GM19239 (cell line): ENCODE measurements at regions not wholly inside any gene's neighbourhood (a gene's known extent, or its start where the extent isn't known, plus 50 kb on each side); places are given as distances from the start of the nearest gene placed in this dataset.

Experiments
- DNase-seq: peaks from one replicate; pipeline ENCODE4 v3.0.0; 2011; ENCODE audit warnings: low spot score; ENCODE audit not compliant: insufficient read length
- FAIRE-seq: peaks from 2 replicates; lab custom pipeline; 2011; peaks lifted over from hg19 to GRCh38; lab: Jason Lieb, UNC

DNA sequence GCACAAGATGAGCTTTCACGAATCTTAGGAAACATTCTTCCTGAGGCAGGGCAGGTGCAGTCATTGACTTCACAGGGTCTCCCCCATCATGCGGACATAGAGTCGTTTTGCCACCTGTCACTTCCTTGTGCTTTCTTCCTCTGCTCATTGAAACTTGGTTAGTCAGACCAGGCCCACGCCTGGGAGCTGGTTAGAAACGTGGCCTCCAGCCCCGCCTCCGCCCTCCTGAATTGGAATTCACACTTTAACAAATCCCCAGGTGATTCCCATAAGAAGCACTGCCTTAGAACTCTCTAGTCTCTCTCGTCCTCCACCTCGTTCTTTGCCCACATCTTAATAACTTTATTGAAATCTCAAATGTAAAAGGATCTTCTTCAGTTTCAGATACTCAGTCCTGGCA lies 265.5 kb upstream of the FZD8 start:
- DNase-seq (no peak), FAIRE-seq (no peak)

DNA sequence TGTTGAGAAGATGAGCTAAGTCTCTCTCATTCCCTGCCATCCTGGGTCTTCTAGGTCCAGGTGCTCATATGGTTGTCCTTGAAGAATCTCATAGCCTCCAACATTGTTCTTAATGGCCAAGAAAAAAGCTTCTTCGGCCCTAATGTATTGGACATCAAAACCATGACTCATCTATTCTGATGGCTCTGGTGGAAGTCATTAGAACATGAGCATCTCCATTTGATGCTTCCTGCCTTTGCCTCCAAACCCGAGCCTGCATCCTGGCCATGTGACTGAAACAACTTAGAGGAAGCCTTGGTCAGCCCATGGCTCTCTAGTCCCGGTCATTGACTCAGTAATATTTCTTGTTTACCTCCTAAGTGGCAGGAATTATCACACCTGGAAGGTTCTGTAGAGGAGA lies 264.1 kb upstream of the FZD8 start:
- DNase-seq (no peak), FAIRE-seq (no peak)

DNA sequence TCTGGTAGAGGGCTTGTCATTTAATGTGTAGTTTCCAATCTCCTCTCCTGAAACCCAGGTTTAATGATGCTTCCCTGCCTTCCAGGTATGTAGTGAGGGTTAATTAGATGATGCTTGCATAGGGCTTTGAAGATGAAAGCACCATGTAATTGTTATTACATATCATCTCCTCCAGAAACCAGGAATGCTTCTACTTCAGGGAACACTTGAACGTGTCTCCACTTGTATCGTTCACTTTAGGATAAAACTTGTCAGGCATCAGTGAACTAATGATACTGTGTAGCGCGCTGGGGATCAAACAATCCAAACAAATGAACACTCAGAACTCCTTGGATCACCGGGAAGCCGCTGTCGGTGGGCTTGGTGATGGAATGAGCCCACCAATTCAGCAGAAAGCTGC lies 260.9 kb upstream of the FZD8 start:
- DNase-seq: no peak
- no peak for FAIRE-seq

DNA sequence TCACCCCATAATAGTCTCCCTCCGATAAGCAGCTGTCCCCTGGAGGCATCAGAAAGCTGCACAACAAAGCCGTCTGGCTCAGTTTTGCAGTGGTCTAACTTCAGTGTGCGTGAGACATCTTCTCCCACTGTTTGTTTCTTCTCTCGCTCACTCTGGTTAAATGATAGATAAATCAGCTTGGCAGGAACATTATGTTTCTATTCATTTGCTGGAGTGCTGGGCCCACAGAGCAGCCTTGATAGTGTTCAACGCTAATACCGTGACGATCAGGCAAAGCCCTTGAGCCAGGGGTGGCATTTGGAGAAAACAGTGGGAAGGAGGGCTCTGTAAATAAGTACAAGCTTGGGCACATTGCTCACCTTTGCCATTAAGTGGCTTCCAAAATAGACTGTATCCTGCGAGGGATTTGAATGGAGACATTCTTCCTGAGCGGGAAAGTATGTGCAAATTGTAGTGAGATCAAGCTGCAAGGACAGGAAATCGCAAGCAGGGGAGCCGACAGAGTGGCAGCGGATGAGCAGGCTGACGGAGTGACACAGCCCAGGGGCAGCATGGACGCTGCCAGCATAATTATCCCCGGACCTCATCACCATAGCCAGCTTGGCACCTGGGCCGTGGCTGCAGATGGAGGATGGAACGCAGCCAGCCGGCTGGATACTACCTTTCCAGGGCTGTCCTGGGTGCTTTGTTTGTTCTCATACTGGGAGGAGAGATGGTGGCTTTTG lies 256.8 kb upstream of the FZD8 start:
- FAIRE-seq (no peak), DNase-seq (no peak)

DNA sequence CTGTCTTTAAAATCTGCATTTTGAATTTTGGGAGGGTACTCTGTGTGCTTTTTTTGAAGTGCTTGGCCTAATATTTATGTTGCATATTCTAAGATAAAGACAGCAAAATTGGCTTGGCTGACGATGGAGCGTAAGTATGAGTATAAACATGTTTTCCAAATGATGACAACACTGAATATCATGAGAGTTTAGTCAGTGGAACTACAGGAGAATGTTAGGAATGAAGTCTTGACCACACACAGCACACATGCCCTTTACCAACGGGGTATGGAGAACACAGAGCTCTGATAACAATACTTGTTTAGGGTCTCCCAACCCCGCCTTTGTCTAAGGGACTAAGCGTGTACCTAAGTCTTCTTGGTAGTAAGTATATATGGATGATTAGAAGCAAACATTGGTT lies 253.9 kb upstream of the FZD8 start:
- FAIRE-seq (no peak), DNase-seq (no peak)

DNA sequence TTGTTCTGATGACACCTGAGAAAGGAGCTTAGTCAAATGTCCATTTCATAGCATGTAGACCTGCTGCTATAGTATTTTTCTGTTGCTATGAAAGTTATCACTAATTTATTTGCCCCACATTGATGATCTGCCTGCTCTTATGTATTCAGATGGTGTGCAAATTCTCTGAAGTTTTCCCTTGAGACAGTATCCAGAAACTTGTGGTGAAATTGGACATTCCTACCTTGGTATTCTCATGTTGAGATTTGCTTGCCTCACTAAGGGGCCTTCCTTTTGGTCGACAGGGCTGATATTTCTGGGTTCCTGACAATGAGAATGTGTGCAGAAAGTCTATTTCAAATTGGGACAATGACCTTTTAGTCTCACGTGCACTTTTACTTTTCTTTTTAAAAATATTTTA lies 253.2 kb upstream of the FZD8 start:
- FAIRE-seq (no peak), DNase-seq (no peak)

DNA sequence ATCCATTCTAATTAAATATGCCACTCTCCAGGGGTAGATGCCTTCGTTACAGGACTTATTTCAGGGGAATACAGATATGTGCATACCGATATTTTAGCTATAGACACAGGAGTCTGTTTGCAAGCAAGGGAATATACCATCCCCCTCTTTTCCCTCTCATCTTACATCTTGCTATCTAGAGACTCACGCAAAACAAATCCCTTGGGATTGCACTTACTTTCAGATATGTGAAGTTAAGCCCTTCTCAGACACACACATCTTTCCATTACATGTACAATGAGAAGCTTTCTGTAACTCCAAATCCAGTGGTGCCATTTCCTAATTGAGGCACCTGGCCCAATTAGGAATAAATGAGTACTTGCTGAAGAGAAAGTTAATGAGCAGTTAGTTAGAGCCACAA lies 250.4 kb upstream of the FZD8 start:
- DNase-seq (no peak), FAIRE-seq (no peak)

DNA sequence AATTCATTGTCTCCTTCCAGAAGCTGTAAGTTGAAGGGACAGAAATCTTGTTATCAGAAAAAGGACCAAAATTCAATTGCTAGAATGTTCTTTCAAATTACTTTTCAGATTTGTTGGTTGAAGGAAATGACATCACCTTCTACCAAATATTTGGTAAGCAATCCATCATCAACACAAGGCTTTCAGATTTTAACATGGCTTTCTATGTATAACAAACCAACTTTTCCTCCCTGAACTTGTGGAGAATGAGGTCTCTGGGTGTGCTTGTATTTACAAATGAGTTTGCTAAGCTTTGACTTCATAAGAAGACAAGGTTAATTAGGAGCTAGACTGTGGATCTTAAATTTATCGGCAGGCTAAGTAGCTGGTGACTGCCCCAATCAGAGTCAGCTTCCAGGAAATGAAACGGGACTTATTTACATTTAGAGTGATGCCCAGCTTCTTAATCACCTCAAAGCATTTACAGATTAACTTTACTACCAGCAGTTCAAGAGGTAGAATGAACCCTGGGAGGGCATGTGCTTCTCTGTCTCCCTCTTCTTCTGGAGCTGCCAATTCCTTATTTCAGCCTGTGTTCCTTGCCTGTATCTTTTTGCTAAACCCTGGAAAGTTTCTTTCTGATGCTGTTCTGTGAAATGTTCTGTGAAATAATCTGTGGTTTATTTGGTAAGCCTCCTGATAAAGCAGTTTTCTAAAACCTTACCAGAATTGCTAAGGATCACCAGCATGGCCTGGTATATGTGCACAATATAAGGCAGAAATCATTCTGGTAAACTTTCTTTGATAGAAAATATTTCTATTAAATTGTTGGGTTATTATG lies 248.8 kb upstream of the FZD8 start:
- DNase-seq: no peak
- FAIRE-seq: no peak

DNA sequence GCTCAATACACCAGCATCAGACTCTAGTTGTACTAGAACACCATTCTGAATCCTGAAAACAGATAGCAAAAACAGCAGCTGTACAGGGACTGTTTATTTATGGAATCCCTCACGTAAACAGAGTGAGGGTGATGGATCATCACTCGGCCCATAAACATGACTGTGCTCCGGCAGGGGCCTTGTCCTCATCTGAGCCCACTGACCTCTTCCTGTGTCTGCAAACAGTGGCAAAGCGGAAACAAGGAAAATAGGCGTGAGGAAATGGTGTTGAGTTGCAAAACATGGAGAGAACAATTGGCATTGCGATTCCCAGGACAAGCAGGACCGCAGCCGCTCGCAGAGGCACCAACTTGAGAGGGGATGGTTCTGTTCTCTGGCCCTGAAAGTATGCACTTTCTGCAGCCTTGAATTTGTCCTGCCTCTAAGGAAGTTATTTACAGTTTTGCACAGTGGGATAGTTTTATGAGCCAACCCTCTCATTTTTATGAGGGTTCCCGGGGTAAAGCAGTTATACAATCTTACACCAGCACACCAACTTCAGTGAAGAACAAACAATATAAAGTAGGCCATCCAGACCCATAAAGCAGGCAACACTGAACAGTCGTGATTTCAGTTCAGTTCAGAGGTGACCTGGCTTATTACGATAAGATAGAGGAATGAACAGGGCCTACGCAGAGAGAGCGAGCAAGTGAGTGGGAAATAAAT lies 248.0 kb upstream of the FZD8 start:
- FAIRE-seq (no peak), DNase-seq (no peak)

DNA sequence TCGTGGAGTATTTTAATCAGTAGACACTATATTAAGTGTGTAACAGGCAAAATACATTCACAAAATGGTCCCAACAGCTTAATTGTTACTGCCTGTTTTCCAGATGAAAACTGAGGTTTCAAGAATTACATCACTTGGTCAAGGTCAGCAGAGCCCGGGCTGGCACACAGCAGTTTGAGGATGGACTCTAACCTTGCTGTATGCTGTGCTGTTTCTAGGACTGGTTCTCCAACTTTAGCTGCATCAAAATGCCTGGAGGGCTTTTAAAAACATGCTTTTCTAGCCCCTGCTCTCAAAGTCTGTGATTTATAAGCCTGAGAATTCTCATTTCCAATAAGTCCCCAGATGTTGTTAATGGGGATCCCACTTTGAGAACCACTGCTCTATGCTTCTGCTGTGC lies 247.1 kb upstream of the FZD8 start:
- DNase-seq (no peak), FAIRE-seq (no peak)

DNA sequence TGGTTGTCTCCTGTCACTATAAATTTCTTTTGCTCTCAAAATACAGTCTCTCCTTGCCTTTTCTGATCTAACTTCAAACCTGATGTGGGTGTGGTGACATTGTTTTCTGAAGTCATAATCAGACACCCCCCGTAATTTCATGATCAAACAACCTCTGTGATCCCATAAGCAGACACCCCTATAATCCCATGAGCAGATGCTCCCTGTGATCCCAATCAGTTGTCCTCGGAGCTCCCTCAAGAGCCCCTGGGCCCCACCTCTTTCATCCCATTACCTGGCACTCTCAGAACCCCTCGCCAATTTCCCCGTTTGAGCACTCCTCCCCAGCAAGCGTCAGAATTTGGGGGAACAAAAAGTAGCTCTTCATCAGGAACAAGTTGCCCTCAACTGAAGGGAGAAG lies 246.3 kb upstream of the FZD8 start:
- FAIRE-seq: no peak
- no peak for DNase-seq

DNA sequence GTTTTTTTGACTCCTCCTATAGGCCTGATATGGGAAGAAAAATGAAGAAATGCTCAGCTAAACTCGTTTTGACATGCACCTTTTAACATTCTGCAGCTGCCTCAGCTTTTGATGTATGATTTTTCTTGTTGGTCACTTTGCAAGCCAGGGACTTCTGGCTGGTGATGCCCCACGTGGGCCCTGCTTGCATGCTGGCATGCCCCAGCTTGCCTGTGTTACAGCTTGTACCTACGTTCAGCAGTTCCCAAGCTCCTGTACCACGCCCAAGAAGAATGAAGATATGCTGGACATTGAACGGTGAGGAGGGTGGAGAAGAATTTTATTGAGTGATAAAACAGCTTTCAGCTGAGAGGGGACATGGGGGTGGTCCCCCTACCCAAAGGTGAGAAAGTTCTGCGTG lies 245.6 kb upstream of the FZD8 start:
- no peak for DNase-seq
- no peak for FAIRE-seq

DNA sequence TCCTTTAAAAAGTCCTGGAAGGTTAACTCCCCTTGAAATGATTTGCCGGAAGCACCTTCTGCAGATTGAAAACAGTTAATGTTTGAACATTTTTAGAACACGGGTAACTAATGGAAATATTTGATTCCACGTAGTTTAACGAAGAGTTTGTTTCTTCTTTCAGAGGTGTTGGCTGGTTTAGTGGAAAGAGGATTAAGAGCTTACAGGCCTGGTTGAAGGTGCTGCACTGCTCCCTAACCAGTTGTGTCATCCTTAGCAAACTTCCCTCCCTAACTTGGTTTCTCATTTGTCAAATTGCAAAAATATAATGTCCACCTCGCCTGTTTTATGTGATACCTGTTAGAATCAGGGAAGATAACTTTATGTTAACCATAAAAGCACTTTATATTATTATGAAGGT lies 243.0 kb upstream of the FZD8 start:
- FAIRE-seq (no peak), DNase-seq (no peak)

DNA sequence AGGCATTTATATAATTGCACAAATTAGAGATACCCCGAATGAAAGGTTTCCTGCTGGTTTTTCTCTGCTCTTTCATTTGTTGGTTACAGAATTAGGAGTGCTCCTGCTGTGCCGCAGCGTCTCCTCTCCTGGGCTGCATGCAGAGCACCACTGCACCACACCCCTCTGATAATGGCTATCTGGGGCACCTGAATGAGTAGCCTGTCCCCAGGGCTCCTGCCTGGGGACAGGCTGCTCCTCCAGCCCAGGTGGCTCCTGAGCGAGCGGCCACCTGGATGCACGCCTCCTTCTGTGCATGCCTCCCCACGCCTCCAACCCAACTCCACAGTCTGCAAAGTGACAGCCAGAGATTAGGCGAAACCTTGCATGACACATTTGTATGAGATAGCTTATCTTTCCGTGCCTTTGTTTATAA lies 242.6 kb upstream of the FZD8 start:
- no peak for FAIRE-seq
- DNase-seq: no peak

DNA sequence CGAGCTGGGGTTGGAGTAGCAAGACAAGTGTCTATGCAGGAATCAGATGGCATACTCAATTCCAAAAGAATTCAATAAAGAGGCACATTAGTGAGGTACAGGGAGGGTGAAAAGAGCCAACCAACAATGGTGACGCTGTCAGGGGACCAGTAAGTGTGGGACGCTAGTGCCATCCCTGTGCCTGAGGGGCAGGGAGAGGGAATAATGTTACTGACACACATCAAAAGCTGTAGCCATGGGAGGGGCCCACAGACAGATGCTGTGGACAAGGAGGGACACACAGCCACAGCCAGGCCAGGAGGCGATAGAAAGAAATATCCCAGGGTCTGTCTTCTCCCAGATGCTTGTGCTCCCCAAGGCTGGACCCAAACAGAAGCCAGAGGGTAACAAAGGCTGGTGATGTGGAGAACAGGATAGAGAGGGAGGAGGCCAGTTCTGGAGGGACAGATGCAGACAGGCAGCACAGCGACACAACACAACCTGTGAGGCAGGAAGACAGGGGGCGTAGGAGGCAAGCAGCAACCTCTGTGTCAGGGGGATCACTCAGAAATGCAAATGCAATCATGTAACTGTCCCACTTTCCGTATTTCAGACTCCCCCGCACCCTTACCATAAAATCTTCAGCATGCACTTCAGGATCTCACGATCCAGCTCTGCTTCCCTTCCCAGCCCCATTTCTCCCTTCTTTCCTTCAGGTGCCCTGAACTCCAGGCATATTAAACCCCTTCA lies 240.5 kb upstream of the FZD8 start:
- DNase-seq: no peak
- FAIRE-seq: no peak

DNA sequence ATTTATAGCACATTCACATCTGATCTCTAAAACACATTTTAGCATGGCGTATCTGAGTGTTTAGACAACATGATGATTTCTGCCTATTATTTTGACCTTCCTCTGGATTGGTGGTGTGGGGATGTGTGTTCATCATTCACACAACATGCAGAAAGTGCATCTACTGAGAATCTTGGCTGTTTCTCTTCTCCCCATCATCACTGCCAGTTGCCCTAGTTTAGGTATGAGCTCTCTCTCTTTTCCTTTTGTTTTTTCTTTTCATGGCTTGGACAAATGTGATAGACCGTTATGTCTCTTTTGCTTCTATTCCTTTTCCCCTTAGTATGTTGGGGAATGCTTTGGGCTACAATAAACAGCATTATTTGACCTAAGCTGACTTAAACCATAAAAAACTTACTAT lies 239.2 kb upstream of the FZD8 start:
- FAIRE-seq: no peak

DNA sequence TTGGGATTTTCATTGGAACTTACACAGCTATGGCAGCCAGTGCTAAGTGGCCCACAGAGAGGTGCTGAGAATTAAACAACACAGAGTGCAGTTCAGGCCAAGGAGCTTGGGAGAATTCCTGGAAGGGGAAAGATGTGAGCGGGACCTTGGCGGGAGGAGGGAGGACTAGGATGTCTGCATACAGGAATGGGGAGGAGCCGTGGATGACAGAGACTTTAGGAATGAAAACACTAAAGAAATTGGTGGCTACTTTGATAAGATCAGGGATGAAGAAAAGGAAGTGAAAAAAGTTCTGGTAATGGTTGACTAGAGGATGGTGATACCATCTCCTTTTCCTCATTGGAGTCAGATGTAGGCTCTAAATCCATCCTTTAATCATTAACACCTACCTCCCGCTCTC lies 234.2 kb upstream of the FZD8 start:
- DNase-seq: no peak
- FAIRE-seq: no peak

More for the DNA sequence above, 239.2 kb upstream of the FZD8 start:
- no peak for DNase-seq

DNA sequence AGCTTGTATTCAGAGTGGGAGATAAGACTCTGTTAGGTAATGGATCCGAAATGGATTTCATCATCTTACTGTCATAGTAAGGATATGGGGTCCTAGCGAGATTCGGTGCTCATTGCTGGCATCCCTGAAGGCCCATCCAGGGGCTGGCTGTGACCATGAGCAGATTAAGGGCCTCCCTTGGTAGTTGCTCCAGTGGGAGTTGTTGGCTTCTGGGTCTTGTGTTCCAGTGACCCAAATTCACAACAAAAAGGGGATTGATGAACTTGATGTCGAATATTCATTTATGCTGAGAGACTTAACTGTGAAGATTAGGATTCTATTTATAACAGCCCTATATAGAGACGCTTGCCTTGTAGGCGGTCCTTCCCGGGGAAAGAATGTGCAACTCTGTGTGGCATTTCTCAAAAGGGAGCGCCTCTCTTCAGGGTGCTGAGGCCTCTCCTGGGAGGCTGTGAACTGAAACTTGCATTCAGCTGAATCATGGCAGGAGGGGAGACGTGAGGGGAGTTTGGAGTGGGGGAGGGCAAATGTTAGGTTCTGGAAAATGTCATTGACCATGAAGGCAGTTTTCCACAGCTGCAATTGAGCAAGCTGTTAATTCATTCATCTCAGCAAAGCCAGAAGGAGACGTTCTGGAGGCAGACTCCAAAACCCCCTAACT lies 233.1 kb upstream of the FZD8 start:
- no peak for DNase-seq
- FAIRE-seq: no peak

DNA sequence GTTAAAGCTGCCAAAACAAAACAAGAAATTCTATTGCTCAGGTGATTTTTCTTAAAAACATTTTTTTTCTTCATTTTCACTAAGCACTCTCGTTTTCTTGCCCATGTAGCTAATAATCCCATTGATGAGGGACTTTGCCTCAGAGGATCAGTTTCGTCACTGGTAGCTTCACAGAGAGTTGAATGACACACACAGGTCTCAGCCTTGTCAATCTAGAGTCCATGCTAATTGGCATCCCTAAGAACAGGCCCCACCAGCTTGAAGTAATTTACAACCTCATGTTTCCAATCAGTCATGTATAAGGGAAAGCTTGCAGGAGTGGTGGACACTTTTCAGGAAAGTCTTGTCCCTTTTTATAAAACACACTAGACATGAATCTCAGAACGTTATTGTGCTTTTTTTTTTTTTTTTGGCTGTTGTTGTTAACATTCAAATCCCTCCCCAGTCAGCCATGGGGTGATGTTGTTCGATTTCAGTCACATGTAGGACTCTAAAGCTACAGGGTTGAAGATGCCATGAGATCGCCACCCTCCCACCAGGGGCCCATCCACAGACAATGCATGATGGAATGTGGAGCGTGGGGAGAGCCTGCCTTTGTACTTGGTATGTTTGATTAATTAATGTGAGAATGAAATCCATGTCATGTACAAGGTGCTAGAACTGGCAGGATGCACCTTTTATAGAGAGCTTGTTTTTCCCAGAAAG lies 232.4 kb upstream of the FZD8 start:
- FAIRE-seq (no peak), DNase-seq (no peak)

DNA sequence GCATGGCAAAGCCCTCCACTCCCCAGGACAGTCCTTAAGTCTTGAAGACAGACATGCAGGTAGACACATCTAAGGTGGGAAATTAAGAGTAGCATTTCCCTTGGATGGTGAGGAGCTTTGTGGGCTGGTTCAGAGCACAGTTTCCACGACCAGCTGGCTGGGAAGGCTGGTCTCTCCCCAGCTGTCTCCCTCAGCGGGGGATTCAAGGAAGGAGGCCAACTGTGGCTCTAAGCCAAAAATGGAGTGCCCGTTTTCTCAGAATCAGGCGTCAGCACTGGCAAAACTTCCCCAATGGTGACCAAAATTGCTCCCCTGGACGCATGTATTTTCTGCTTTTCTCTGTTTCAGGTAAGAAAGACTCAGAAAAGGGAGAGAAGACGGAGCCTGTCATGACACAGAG lies 230.6 kb upstream of the FZD8 start:
- no peak for FAIRE-seq
- DNase-seq: no peak
